ENCODE measurements at regions not wholly inside any gene's neighbourhood (a gene's known extent, or its start where the extent isn't known, plus 50 kb on each side); places are given as distances from the start of the nearest gene placed in this dataset.

DNA sequence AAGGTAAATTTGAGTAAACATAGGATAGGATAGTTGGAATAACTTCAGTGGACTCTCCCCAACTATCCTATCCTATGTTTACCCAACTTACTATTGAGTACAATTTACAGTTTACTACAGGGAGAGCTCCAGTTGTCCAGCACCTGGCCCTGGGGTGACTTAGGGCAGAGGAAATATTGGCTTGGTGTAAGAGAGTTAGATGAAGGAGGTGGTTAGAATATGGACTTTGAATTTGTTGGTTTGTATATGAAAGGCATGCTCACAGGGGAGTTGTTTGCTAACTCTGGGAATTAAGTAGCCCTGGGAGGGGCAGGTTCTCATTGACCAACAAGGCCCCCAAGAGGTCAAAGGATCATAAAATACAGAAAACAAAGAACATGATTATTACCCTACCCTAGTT is 497.7 kb downstream of the ARL4A start:
- Histone ChIP-seq H3K27ac (no peak overlapping the region), H3K4me3 (no peak overlapping the region), H3K36me3 (no peaks in the 10 kb centered on the region), H3K27me3 (no peaks in the 10 kb centered on the region), H3K4me1 (peaks cover 4% of the 10 kb centered on the region), H3K9me3 (no peaks in the 10 kb centered on the region)
- DNase-seq (ENCODE audit: low spot score in 2 of 2), result no peak
- TF ChIP-seq EP300 (IDR thresholded peaks at IDR 0.05), result no peak

DNA sequence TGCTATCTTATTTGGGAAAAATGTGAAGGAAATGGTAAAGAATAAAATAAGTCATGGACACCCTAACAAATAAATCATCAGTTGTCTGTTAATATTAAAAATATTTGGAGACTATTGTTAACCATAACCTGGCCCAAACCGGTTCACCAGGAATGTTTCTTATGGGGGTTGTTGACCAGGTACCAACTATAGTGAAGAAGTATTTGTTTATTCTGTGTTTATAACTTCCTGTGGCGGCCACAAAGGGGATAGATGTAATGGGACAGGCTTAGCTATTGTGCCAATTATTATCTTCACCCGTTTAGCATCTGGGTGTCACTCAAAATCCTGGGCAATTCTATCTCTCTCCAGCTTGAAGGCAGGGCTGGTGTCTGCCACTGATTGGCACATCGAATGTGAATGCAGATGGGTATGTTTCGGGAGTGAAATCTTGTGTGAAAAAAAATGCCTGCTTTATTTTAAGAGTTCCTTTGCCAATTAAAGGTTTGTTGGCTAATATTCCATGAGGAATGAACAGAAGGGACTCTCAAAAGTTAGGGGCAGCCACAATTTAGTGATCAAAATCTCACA is 500.9 kb downstream of the ARL4A start:
- Histone ChIP-seq H3K9me3 (no peaks in the 10 kb centered on the region), H3K27ac (no peak overlapping the region), H3K27me3 (no peaks in the 10 kb centered on the region), H3K36me3 (no peaks in the 10 kb centered on the region), H3K4me1 (peaks cover 4% of the 10 kb centered on the region), H3K4me3 (no peak overlapping the region)
- no peak for DNase-seq (ENCODE audit: low spot score in 2 of 2)
- 81% methylated on average over 5 of the region's 5 CpGs for WGBS
- TF ChIP-seq EP300 (IDR thresholded peaks at IDR 0.05), result no peak
- TF ChIP-seq POLR2A (IDR thresholded peaks at IDR 0.05), result no peak
- TF ChIP-seq CTCF (IDR thresholded peaks at IDR 0.05), result no peak
- TF ChIP-seq POLR2AphosphoS5 (IDR thresholded peaks at IDR 0.05), result no peak

- no peak for DNase-seq (ENCODE audit: low spot score in 2 of 2)
- 75% methylated on average over 1 of the region's 1 CpG for WGBS
- no peaks in the 10 kb centered on the region for H3K9me3 ChIP-seq
- peaks cover 4% of the 10 kb centered on the region for H3K4me1 ChIP-seq
- TF ChIP-seq EP300 (IDR thresholded peaks at IDR 0.05) (no peak), POLR2A (IDR thresholded peaks at IDR 0.05) (no peak), CTCF (IDR thresholded peaks at IDR 0.05) (no peak), POLR2AphosphoS5 (IDR thresholded peaks at IDR 0.05) (no peak)
- H3K27me3 ChIP-seq, result no peaks in the 10 kb centered on the region
- no peak overlapping the region for H3K27ac ChIP-seq
- no peaks in the 10 kb centered on the region for H3K36me3 ChIP-seq
- H3K4me3 ChIP-seq, result no peak overlapping the region
These were observed 501.5 kb downstream of the ARL4A start for GRCh38 chr7:13188922-13189321.

DNA sequence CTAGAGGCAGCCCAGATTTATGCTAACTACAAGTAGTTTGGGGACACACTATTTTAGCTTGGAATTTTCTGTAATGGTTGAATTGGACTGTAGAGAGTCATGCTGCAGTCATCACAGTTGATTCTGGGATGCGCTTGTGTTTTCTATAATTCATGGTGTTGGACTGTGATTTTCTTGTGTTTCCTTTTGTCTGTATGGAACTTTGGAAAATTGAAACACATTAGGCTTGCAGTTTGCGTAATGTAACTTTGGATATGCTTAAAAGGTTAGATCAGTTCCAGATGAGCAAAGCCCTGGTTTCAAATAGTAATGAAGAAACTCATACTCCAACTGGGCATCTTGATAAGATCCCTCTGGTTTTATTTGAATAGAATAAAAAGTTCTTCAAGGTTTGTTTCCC is 502.2 kb downstream of the ARL4A start:
- WGBS, result 73% methylated on average over 2 of the region's 2 CpGs
- DNase-seq (ENCODE audit: low spot score in 2 of 2), result no peak

GRCh38 chr7:13197501-13197900 is 510.1 kb downstream of the ARL4A start:
- Histone ChIP-seq H3K27me3 (no peaks in the 10 kb centered on the region), H3K9me3 (no peaks in the 10 kb centered on the region), H3K27ac (no peak overlapping the region), H3K4me1 (no peaks in the 10 kb centered on the region), H3K4me3 (no peak overlapping the region), H3K36me3 (no peaks in the 10 kb centered on the region)
- TF ChIP-seq EP300 (IDR thresholded peaks at IDR 0.05) (no peak), CTCF (IDR thresholded peaks at IDR 0.05) (no peak), POLR2AphosphoS5 (IDR thresholded peaks at IDR 0.05) (no peak), POLR2A (IDR thresholded peaks at IDR 0.05) (no peak)
- WGBS, result 74% methylated on average over 2 of the region's 2 CpGs
- DNase-seq (ENCODE audit: low spot score in 2 of 2), result no peak

More for the DNA sequence above, 502.2 kb downstream of the ARL4A start:
- Histone ChIP-seq H3K27ac (no peak overlapping the region), H3K9me3 (no peaks in the 10 kb centered on the region), H3K4me1 (peaks cover 4% of the 10 kb centered on the region), H3K4me3 (no peak overlapping the region), H3K27me3 (no peaks in the 10 kb centered on the region), H3K36me3 (no peaks in the 10 kb centered on the region)
- TF ChIP-seq POLR2A (IDR thresholded peaks at IDR 0.05), result no peak
- no peak for TF ChIP-seq CTCF (IDR thresholded peaks at IDR 0.05)
- no peak for TF ChIP-seq EP300 (IDR thresholded peaks at IDR 0.05)
- no peak for TF ChIP-seq POLR2AphosphoS5 (IDR thresholded peaks at IDR 0.05)

- Histone ChIP-seq H3K4me1 (no peaks in the 10 kb centered on the region), H3K27ac (no peak overlapping the region), H3K36me3 (no peaks in the 10 kb centered on the region), H3K27me3 (no peaks in the 10 kb centered on the region), H3K4me3 (no peak overlapping the region), H3K9me3 (no peaks in the 10 kb centered on the region)
- no peak for DNase-seq (ENCODE audit: low spot score in 2 of 2)
- 88% methylated on average over 2 of the region's 2 CpGs for WGBS
- no peak for TF ChIP-seq EP300 (IDR thresholded peaks at IDR 0.05)
- no peak for TF ChIP-seq POLR2AphosphoS5 (IDR thresholded peaks at IDR 0.05)
- TF ChIP-seq POLR2A (IDR thresholded peaks at IDR 0.05), result no peak
- TF ChIP-seq CTCF (IDR thresholded peaks at IDR 0.05), result no peak
These were observed 510.6 kb downstream of the ARL4A start for GRCh38 chr7:13198036-13198435.

Measured in suprapubic skin (tissue), 4 donors.